ENCODE measurements at regions not wholly inside any gene's neighbourhood (a gene's known extent, or its start where the extent isn't known, plus 50 kb on each side); places are given as distances from the start of the nearest gene placed in this dataset.

DNA sequence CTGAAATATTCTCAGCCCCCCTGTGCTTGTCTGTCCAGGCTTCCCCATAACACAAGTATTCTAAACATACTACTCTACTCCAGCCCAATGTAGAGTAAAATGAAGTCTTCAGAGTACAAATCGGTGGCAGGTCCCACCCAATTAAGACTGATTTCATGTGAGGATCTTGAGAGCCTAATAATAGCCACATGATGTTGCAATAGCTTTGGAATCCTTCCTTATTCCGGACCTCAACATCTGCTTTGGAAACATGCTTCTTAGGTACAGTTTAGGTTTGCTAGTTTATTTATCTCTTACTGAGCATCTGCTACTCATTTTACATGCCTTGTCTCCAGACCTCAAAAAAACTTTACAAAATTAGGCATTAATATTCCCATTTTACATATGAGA lies 207.3 kb upstream of the RAB6C start:
- no peak for TF ChIP-seq RAD21 (CRISPR knock-in tag; conservative IDR thresholded peaks at IDR 0.05 in 1 of 2, IDR thresholded peaks at IDR 0.05 in 1 of 2)
- TF ChIP-seq ZBTB7A (IDR thresholded peaks at IDR 0.05; ENCODE audit: borderline replicate concordance, control insufficient read depth, low read depth, low read length), result no peak
- no peak for TF ChIP-seq SRF (CRISPR knock-in tag; IDR thresholded peaks at IDR 0.05)
- TF ChIP-seq HSF4 (CRISPR knock-in tag; IDR thresholded peaks at IDR 0.05; ENCODE audit: borderline replicate concordance), result no peak
